Muscle layer of duodenum (tissue), 2 donors: ENCODE measurements at regions not wholly inside any gene's neighbourhood (a gene's known extent, or its start where the extent isn't known, plus 50 kb on each side); places are given as distances from the start of the nearest gene placed in this dataset.
"Not testable (repeated sequence)": the region's sequence is repeated elsewhere in the genome, so short reads cannot be mapped to it uniquely, and the experiment has no call there.

Experiments
- H3K27ac ChIP-seq: one replicate; pipeline ENCODE4 v1.7.0; 2013; ENCODE audit warnings: mild to moderate bottlenecking, low read length
- H3K27me3 ChIP-seq: one replicate; pipeline ENCODE4 v1.7.0; 2013; ENCODE audit warnings: low read depth, mild to moderate bottlenecking, control low read depth, low read length
- H3K36me3 ChIP-seq, 2 donors: one replicate each; pipeline ENCODE4 v1.7.0; 2013; ENCODE audit warnings: low read length in 2 of 2, control low read depth in 1 of 2, mild to moderate bottlenecking in 1 of 2; ENCODE audit not compliant: insufficient read depth in 2 of 2, control insufficient read depth in 1 of 2
- H3K4me1 ChIP-seq, 2 donors: one replicate each; pipeline ENCODE4 v1.7.0; 2013; ENCODE audit warnings: low read length in 2 of 2, mild to moderate bottlenecking in 2 of 2, control low read depth in 1 of 2, moderate library complexity in 1 of 2; ENCODE audit not compliant: insufficient read depth in 2 of 2, control insufficient read depth in 1 of 2
- H3K4me3 ChIP-seq, 2 donors: one replicate each; pipeline ENCODE4 v1.7.0; 2013; ENCODE audit warnings: low read length in 2 of 2, low read depth in 1 of 2, mild to moderate bottlenecking in 1 of 2
- H3K9me3 ChIP-seq, 2 donors: one replicate each; pipeline ENCODE4 v1.7.0; 2013; ENCODE audit warnings: low read length in 2 of 2, control low read depth in 1 of 2, mild to moderate bottlenecking in 1 of 2; ENCODE audit not compliant: control insufficient read depth in 1 of 2
- donor health status: healthy.

- H3K4me1 ChIP-seq = no peaks in the 10 kb centered on the region
- no peaks in the 10 kb centered on the region for H3K9me3 ChIP-seq
Observed at GRCh38 chrX:140163371-140164159, 198.2 kb upstream of the CXorf66 start.

GRCh38 chrX:140157611-140158010 is 192.3 kb upstream of the CXorf66 start:
- no peaks in the 10 kb centered on the region for H3K36me3 ChIP-seq
- no peaks in the 10 kb centered on the region for H3K4me1 ChIP-seq
- no peak overlapping the region for H3K4me3 ChIP-seq
- no peaks in the 10 kb centered on the region for H3K9me3 ChIP-seq
- H3K27ac ChIP-seq = no peak overlapping the region
- H3K27me3 ChIP-seq = no peaks in the 10 kb centered on the region

More at GRCh38 chrX:140163371-140164159, 198.2 kb upstream of the CXorf66 start:
- H3K36me3 ChIP-seq = no peaks in the 10 kb centered on the region
- no peak overlapping the region for H3K27ac ChIP-seq
- no peak overlapping the region for H3K4me3 ChIP-seq
- no peaks in the 10 kb centered on the region for H3K27me3 ChIP-seq

GRCh38 chrX:140157143-140157542 is 191.8 kb upstream of the CXorf66 start:
- no peaks in the 10 kb centered on the region for H3K4me1 ChIP-seq
- no peak overlapping the region for H3K27ac ChIP-seq
- no peaks in the 10 kb centered on the region for H3K36me3 ChIP-seq
- H3K27me3 ChIP-seq = no peaks in the 10 kb centered on the region
- H3K4me3 ChIP-seq = no peak overlapping the region
- no peaks in the 10 kb centered on the region for H3K9me3 ChIP-seq

- Histone ChIP-seq H3K4me3 (no peak overlapping the region), H3K27me3 (no peaks in the 10 kb centered on the region), H3K36me3 (no peaks in the 10 kb centered on the region), H3K9me3 (no peaks in the 10 kb centered on the region), H3K27ac (no peak overlapping the region), H3K4me1 (no peaks in the 10 kb centered on the region)
Observed at GRCh38 chrX:140151316-140151715, 186.0 kb upstream of the CXorf66 start.

- H3K27me3 ChIP-seq = no peaks in the 10 kb centered on the region
- H3K36me3 ChIP-seq = no peaks in the 10 kb centered on the region
- H3K27ac ChIP-seq = no peak overlapping the region
- H3K9me3 ChIP-seq = no peaks in the 10 kb centered on the region
- H3K4me1 ChIP-seq = no peaks in the 10 kb centered on the region
- no peak overlapping the region for H3K4me3 ChIP-seq
Observed at GRCh38 chrX:140149761-140150160, 184.4 kb upstream of the CXorf66 start.

- Histone ChIP-seq H3K27ac (no peak overlapping the region), H3K4me1 (no peaks in the 10 kb centered on the region), H3K36me3 (no peaks in the 10 kb centered on the region), H3K9me3 (no peaks in the 10 kb centered on the region), H3K4me3 (no peak overlapping the region), H3K27me3 (no peaks in the 10 kb centered on the region)
Observed at GRCh38 chrX:140141444-140142029, 176.2 kb upstream of the CXorf66 start.

GRCh38 chrX:140138492-140138891 is 173.2 kb upstream of the CXorf66 start:
- not testable (repeated sequence) for H3K27ac ChIP-seq, H3K9me3 ChIP-seq, H3K36me3 ChIP-seq, H3K4me1 ChIP-seq, H3K27me3 ChIP-seq, H3K4me3 ChIP-seq

- H3K27me3 ChIP-seq, H3K9me3 ChIP-seq, H3K36me3 ChIP-seq, H3K4me3 ChIP-seq, H3K27ac ChIP-seq, H3K4me1 ChIP-seq: not testable (repeated sequence)
Observed at GRCh38 chrX:140138065-140138464, 172.7 kb upstream of the CXorf66 start.

GRCh38 chrX:140132937-140133336 is 167.6 kb upstream of the CXorf66 start:
- no peak overlapping the region for H3K27ac ChIP-seq
- no peaks in the 10 kb centered on the region for H3K9me3 ChIP-seq
- H3K4me1 ChIP-seq = no peaks in the 10 kb centered on the region
- H3K27me3 ChIP-seq = no peaks in the 10 kb centered on the region
- no peaks in the 10 kb centered on the region for H3K36me3 ChIP-seq
- H3K4me3 ChIP-seq = no peak overlapping the region

- H3K36me3 ChIP-seq = no peaks in the 10 kb centered on the region
- no peaks in the 10 kb centered on the region for H3K4me1 ChIP-seq
- no peak overlapping the region for H3K4me3 ChIP-seq
- H3K27me3 ChIP-seq = no peaks in the 10 kb centered on the region
- no peak overlapping the region for H3K27ac ChIP-seq
- no peaks in the 10 kb centered on the region for H3K9me3 ChIP-seq
Observed at GRCh38 chrX:140123446-140123845, 158.1 kb upstream of the CXorf66 start.

- H3K9me3 ChIP-seq, H3K4me1 ChIP-seq, H3K36me3 ChIP-seq, H3K27me3 ChIP-seq, H3K4me3 ChIP-seq, H3K27ac ChIP-seq: not testable (repeated sequence)
Observed at GRCh38 chrX:140114059-140114458, 148.7 kb upstream of the CXorf66 start.
